Neural crest cell (in vitro differentiated cells): ENCODE measurements at regions not wholly inside any gene's neighbourhood (a gene's known extent, or its start where the extent isn't known, plus 50 kb on each side); places are given as distances from the start of the nearest gene placed in this dataset.
A peak's percentile ranks its signal among the peaks of the same experiment; 100 is the strongest.

ENCODE experiments used
- DNase-seq: peaks from one replicate; pipeline ENCODE4 v3.0.0; 2021; ENCODE audit warnings: low read depth, mixed read lengths, low spot score
- H3K27ac Mint-ChIP-seq: one replicate; pipeline ENCODE4 v1.8.0; 2021; ENCODE audit warnings: mild to moderate bottlenecking, mixed read lengths; ENCODE audit not compliant: unreplicated experiment
- H3K27me3 Mint-ChIP-seq: 2 replicates; pipeline ENCODE4 v1.8.0; 2021; ENCODE audit warnings: low read depth, mild to moderate bottlenecking, mixed read lengths
- H3K36me3 Mint-ChIP-seq: 2 replicates; pipeline ENCODE4 v1.8.0; 2021; ENCODE audit warnings: low read depth, mild to moderate bottlenecking, mixed read lengths
- H3K4me1 Mint-ChIP-seq: 2 replicates; pipeline ENCODE4 v1.8.0; 2021; ENCODE audit warnings: mixed read lengths
- H3K4me3 Mint-ChIP-seq: one replicate; pipeline ENCODE4 v1.8.0; 2021; ENCODE audit warnings: mild to moderate bottlenecking, mixed read lengths
- H3K9me3 Mint-ChIP-seq: 2 replicates; pipeline ENCODE4 v1.8.0; 2021; ENCODE audit warnings: mixed read lengths
- CTCF ChIP-seq: fragments of 200-600 bp; sonication (generic); conservative IDR thresholded peaks from 2 replicates; pipeline ENCODE4 v1.5.0; 2021; ENCODE audit warnings: antibody characterized with exemption, mild to moderate bottlenecking

- TF ChIP-seq CTCF = peak; percentile 57
- peaks cover 3% of the 10 kb centered on the region for H3K36me3 Mint-ChIP-seq
- no peak for DNase-seq
Observed at GRCh38 chr2:172200495-172201085, 97.9 kb upstream of the DLX2 start.

GRCh38 chr2:172204309-172204708 lies 101.6 kb upstream of the DLX2 start:
- no peak for TF ChIP-seq CTCF
- no peaks in the 10 kb centered on the region for H3K27me3 Mint-ChIP-seq
- H3K27ac Mint-ChIP-seq = no peak overlapping the region
- H3K4me1 Mint-ChIP-seq = peaks cover 4% of the 10 kb centered on the region
- no peak overlapping the region for H3K4me3 Mint-ChIP-seq
- peaks cover 3% of the 10 kb centered on the region for H3K36me3 Mint-ChIP-seq
- H3K9me3 Mint-ChIP-seq = peaks cover 8% of the 10 kb centered on the region
- no peak for DNase-seq

More at GRCh38 chr2:172200495-172201085, 97.9 kb upstream of the DLX2 start:
- H3K9me3 Mint-ChIP-seq = peaks cover 10% of the 10 kb centered on the region
- H3K4me3 Mint-ChIP-seq = no peak overlapping the region
- H3K27me3 Mint-ChIP-seq = no peaks in the 10 kb centered on the region
- H3K27ac Mint-ChIP-seq = no peak overlapping the region
- H3K4me1 Mint-ChIP-seq = peaks cover 4% of the 10 kb centered on the region

- Mint-ChIP-seq H3K9me3 (peaks cover 7% of the 10 kb centered on the region), H3K4me3 (no peak overlapping the region), H3K4me1 (peaks cover 4% of the 10 kb centered on the region), H3K27me3 (no peaks in the 10 kb centered on the region), H3K36me3 (peaks cover 3% of the 10 kb centered on the region), H3K27ac (no peak overlapping the region)
- no peak for DNase-seq
- TF ChIP-seq CTCF = no peak
Observed at GRCh38 chr2:172204762-172205161, 102.1 kb upstream of the DLX2 start.

- Mint-ChIP-seq H3K27me3 (no peaks in the 10 kb centered on the region), H3K27ac (no peak overlapping the region), H3K9me3 (peaks cover 4% of the 10 kb centered on the region), H3K36me3 (no peaks in the 10 kb centered on the region), H3K4me1 (peaks cover 4% of the 10 kb centered on the region), H3K4me3 (no peak overlapping the region)
- TF ChIP-seq CTCF = no peak
- DNase-seq = no peak
Observed at GRCh38 chr2:172205292-172205691, 102.6 kb upstream of the DLX2 start.

GRCh38 chr2:172207911-172208310 lies 105.2 kb upstream of the DLX2 start:
- Mint-ChIP-seq H3K27ac (no peak overlapping the region), H3K27me3 (no peaks in the 10 kb centered on the region), H3K4me1 (peaks cover 11% of the 10 kb centered on the region), H3K36me3 (no peaks in the 10 kb centered on the region), H3K4me3 (no peak overlapping the region), H3K9me3 (no peaks in the 10 kb centered on the region)
- no peak for DNase-seq
- no peak for TF ChIP-seq CTCF
